IMR-90 (cell line): ENCODE measurements at regions not wholly inside any gene's neighbourhood (a gene's known extent, or its start where the extent isn't known, plus 50 kb on each side); places are given as distances from the start of the nearest gene placed in this dataset.

Experiments used
- ATAC-seq: fragments of 200-7000 bp; cut with Tn5 transposase; 2 replicates; pipeline ENCODE4 v1.9.1; 2020; ENCODE audit warnings: low read depth, mild to moderate bottlenecking, moderate library complexity
- BruUV-seq: library from RNA; stranded (reverse); fragments of 400-500 nt; replicated peaks from 2 replicates; lab custom pipeline; 2021; lab: Mats Ljungman, UMichigan
- CTCF ChIA-PET: fragments of 300-600 bp; formaldehyde crosslinking; extraction: SDS; loops from one replicate; lab custom pipeline; 2021; ENCODE audit warnings: antibody characterized with exemption; lab: Yijun Ruan, JAX
- POLR2A ChIA-PET: fragments of 300-600 bp; sonication (Branson Sonifier 250); formaldehyde crosslinking; loops from one replicate; lab custom pipeline; 2022; ENCODE audit warnings: antibody characterized with exemption; ENCODE audit not compliant: unreplicated experiment; lab: Charles Lee
- DNase-seq: peaks from one replicate; pipeline ENCODE4 v3.0.0; 2013
- H2AFZ ChIP-seq: replicated peaks from 2 replicates; pipeline ENCODE3; 2013; ENCODE audit warnings: low read length, mild to moderate bottlenecking; ENCODE audit not compliant: poor library complexity
- H2AK5ac ChIP-seq: 2 replicates; pipeline ENCODE4 v1.6.1; 2013; ENCODE audit warnings: low read depth, low read length, inconsistent platforms
- H2AK9ac ChIP-seq: replicated peaks from 2 replicates; pipeline ENCODE3; 2013; ENCODE audit warnings: mild to moderate bottlenecking, low read depth, low read length, moderate library complexity; ENCODE audit not compliant: poor library complexity
- H2BK120ac ChIP-seq: 2 replicates; pipeline ENCODE4 v1.6.1; 2013; ENCODE audit warnings: low read depth, low read length, inconsistent platforms
- H2BK15ac ChIP-seq: 3 replicates; pipeline ENCODE4 v1.6.1; 2013; ENCODE audit warnings: low read depth, low read length, inconsistent platforms
- H2BK20ac ChIP-seq: 2 replicates; pipeline ENCODE4 v1.6.1; 2013; ENCODE audit warnings: low read depth, mild to moderate bottlenecking, inconsistent platforms, low read length, moderate library complexity
- H2BK5ac ChIP-seq: 2 replicates; pipeline ENCODE4 v1.6.1; 2013; ENCODE audit warnings: mild to moderate bottlenecking, low read depth, low read length, inconsistent platforms; ENCODE audit not compliant: poor library complexity, severe bottlenecking
- H3K14ac ChIP-seq: replicated peaks from 2 replicates; pipeline ENCODE4 v1.6.1; 2013; ENCODE audit warnings: low read depth, low read length, inconsistent platforms
- H3K18ac ChIP-seq: 2 replicates; pipeline ENCODE4 v1.6.1; 2013; ENCODE audit warnings: low read depth, low read length, control low read depth
- H3K23ac ChIP-seq: 2 replicates; pipeline ENCODE4 v1.6.1; 2013; ENCODE audit warnings: low read depth, low read length, inconsistent platforms
- H3K27ac ChIP-seq: 2 replicates; pipeline ENCODE4 v1.5.1; 2013; ENCODE audit warnings: mild to moderate bottlenecking, control low read depth, low read length; ENCODE audit not compliant: insufficient read depth
- H3K27me3 ChIP-seq: 2 replicates; pipeline ENCODE4 v1.6.1; 2013; ENCODE audit warnings: low read length; ENCODE audit not compliant: control insufficient read depth, insufficient read depth
- H3K36me3 ChIP-seq: 2 replicates; pipeline ENCODE4 v1.6.1; 2013; ENCODE audit warnings: low read length, mixed read lengths; ENCODE audit not compliant: control insufficient read depth, insufficient read depth
- H3K4ac ChIP-seq: 2 replicates; pipeline ENCODE4 v1.6.1; 2013; ENCODE audit warnings: low read depth, low read length, inconsistent platforms
- H3K4me1 ChIP-seq: 2 replicates; pipeline ENCODE4 v1.6.1; 2013; ENCODE audit warnings: low read length, mixed read lengths; ENCODE audit not compliant: control insufficient read depth, insufficient read depth
- H3K4me2 ChIP-seq: 2 replicates; pipeline ENCODE4 v1.6.1; 2013; ENCODE audit warnings: low read depth, mild to moderate bottlenecking, control low read depth, low read length, moderate library complexity
- H3K4me3 ChIP-seq: 2 replicates; pipeline ENCODE4 v1.5.1; 2013; ENCODE audit warnings: low read depth, mild to moderate bottlenecking, control low read depth, low read length, moderate library complexity; ENCODE audit not compliant: insufficient read depth
- H3K56ac ChIP-seq: 2 replicates; pipeline ENCODE4 v1.6.1; 2013; ENCODE audit warnings: low read length, inconsistent platforms; ENCODE audit not compliant: insufficient read depth; ENCODE audit errors: extremely low read depth
- H3K79me1 ChIP-seq, 2 experiments: 2 replicates each; pipeline ENCODE4 v1.6.1; 2013; ENCODE audit warnings: low read length in 2 of 2, inconsistent platforms in 1 of 2, low read depth in 1 of 2
- H3K9ac ChIP-seq: 2 replicates; pipeline ENCODE4 v1.6.1; 2013; ENCODE audit warnings: low read depth, low read length, control low read depth
- H3K9me1 ChIP-seq: 2 replicates; pipeline ENCODE4 v1.6.1; 2013; ENCODE audit warnings: low read length, inconsistent platforms; ENCODE audit not compliant: insufficient read depth
- H3K9me3 ChIP-seq: 2 replicates; pipeline ENCODE4 v1.6.1; 2013; ENCODE audit warnings: low read length; ENCODE audit not compliant: control insufficient read depth, insufficient read depth
- H4K20me1 ChIP-seq: 2 replicates; pipeline ENCODE4 v1.6.1; 2013; ENCODE audit warnings: low read length, inconsistent platforms; ENCODE audit not compliant: insufficient read depth
- H4K5ac ChIP-seq: 2 replicates; pipeline ENCODE4 v1.6.1; 2013; ENCODE audit warnings: mild to moderate bottlenecking, low read depth, low read length, control low read depth
- H4K8ac ChIP-seq, 2 experiments: 2 replicates each; pipeline ENCODE4 v1.6.1; 2013; ENCODE audit warnings: low read depth in 2 of 2, low read length in 2 of 2, control low read depth in 1 of 2, inconsistent platforms in 1 of 2
- H4K91ac ChIP-seq: 2 replicates; pipeline ENCODE4 v1.6.1; 2013; ENCODE audit warnings: low read depth, low read length, inconsistent platforms; ENCODE audit not compliant: insufficient read depth
- BHLHE40 ChIP-seq: fragments of 150-350 bp; IDR thresholded peaks from 2 replicates; pipeline ENCODE4 v1.6.1; 2016; ENCODE audit warnings: mild to moderate bottlenecking, low read depth, low read length
- CEBPB ChIP-seq: IDR thresholded peaks from 2 replicates; pipeline ENCODE4 v1.6.1; 2012; ENCODE audit warnings: low read depth, low read length, improper control_type of control experiment
- CHD1 ChIP-seq: IDR thresholded peaks from 2 replicates; pipeline ENCODE4 v1.6.1; 2012; ENCODE audit warnings: low read depth, low read length, improper control_type of control experiment
- CTCF ChIP-seq: conservative IDR thresholded peaks from 2 replicates; pipeline ENCODE4 v1.5.1; 2012; ENCODE audit warnings: mild to moderate bottlenecking, low read depth, low read length, improper control_type of control experiment
- ELK1 ChIP-seq: fragments of 150-350 bp; IDR thresholded peaks from 2 replicates; pipeline ENCODE4 v1.6.1; 2016; ENCODE audit warnings: low read depth, mild to moderate bottlenecking, low read length, moderate library complexity, borderline replicate concordance
- FOS ChIP-seq: fragments of 150-350 bp; IDR thresholded peaks from 2 replicates; pipeline ENCODE4 v1.6.1; 2016; ENCODE audit warnings: low read depth, low read length
- MAZ ChIP-seq: IDR thresholded peaks from 2 replicates; pipeline ENCODE4 v1.6.1; 2012; ENCODE audit warnings: low read depth, mild to moderate bottlenecking, low read length, improper control_type of control experiment, moderate library complexity, borderline replicate concordance
- MXI1 ChIP-seq: IDR thresholded peaks from 2 replicates; pipeline ENCODE4 v1.6.1; 2012; ENCODE audit warnings: low read depth, mild to moderate bottlenecking, low read length, moderate library complexity, borderline replicate concordance
- POLR2A ChIP-seq: IDR thresholded peaks from 2 replicates; pipeline ENCODE4 v1.6.1; 2012; ENCODE audit warnings: mild to moderate bottlenecking, low read depth, low read length
- RAD21 ChIP-seq: IDR thresholded peaks from 2 replicates; pipeline ENCODE4 v1.6.1; 2012; ENCODE audit warnings: low read length, improper control_type of control experiment
- RCOR1 ChIP-seq: IDR thresholded peaks from 2 replicates; pipeline ENCODE4 v1.6.1; 2012; ENCODE audit warnings: mild to moderate bottlenecking, low read length, improper control_type of control experiment; ENCODE audit not compliant: insufficient replicate concordance
- RFX5 ChIP-seq: IDR thresholded peaks from 2 replicates; pipeline ENCODE4 v1.8.0; 2012; ENCODE audit warnings: low read depth, mild to moderate bottlenecking, low read length, moderate library complexity
- WGBS, 2 experiments: methylation state at CpG; one replicate each; pipeline versions ENCODE4 v1.1.5 to v1.1.7; 2013; ENCODE audit warnings: missing lambda C conversion rate in 2 of 2; ENCODE audit not compliant: insufficient read length in 1 of 2; ENCODE audit errors: extremely low coverage in 2 of 2; 5-methylcytosine and 5-hydroxymethylcytosine counted together
- dilution Hi-C: fragments of 300-500 bp; cut with HindIII; formaldehyde crosslinking; loops from one replicate; pipeline ENCODE4 v1.14.3; 2018; ENCODE audit warnings: low sequenced_read_pairs; ENCODE audit not compliant: unreplicated experiment
- in situ Hi-C: fragments of 300-500 bp; cut with MboI; formaldehyde crosslinking; loops from 3 replicates; pipeline ENCODE4 v1.14.3; 2019; ENCODE audit warnings: low sequenced_read_pairs, inconsistent platforms, mixed read lengths
- intact Hi-C: fragments of 100-400 bp; cut with micrococcal nuclease; formaldehyde crosslinking; loops from 2 replicates; pipeline ENCODE4 v1.10.0; 2022

GRCh38 chr9:96122751-96123150, 179.2 kb downstream of the HSD17B3 start:
- Histone ChIP-seq H4K5ac (no peak overlapping the region), H4K20me1 (no peaks in the 10 kb centered on the region), H3K9me3 (peaks cover 2% of the 10 kb centered on the region; the same call in 1 of the 2 replicates), H3K9me1 (no peaks in the 10 kb centered on the region), H2BK20ac (no peak overlapping the region), H2AK5ac (no peak overlapping the region), H3K23ac (no peak overlapping the region), H3K4ac (no peak overlapping the region), H3K14ac (no peak overlapping the region), H2AK9ac (no peak overlapping the region), H2BK15ac (no peak overlapping the region), H3K79me1 (no peaks in the 10 kb centered on the region), H3K27ac (no peak overlapping the region), H2BK120ac (no peak overlapping the region), H3K56ac (no peak overlapping the region), H4K91ac (no peak overlapping the region), H3K36me3 (no peaks in the 10 kb centered on the region), H3K18ac (no peak overlapping the region), H3K9ac (no peak overlapping the region), H4K8ac (no peak overlapping the region), H3K4me3 (no peak overlapping the region), H3K4me2 (no peak overlapping the region), H3K4me1 (peaks cover 2% of the 10 kb centered on the region; the same call in 1 of the 2 replicates), H3K27me3 (peaks cover 31% of the 10 kb centered on the region), H2AFZ (no peak overlapping the region), H2BK5ac (no peak overlapping the region)
- intact Hi-C loops (no loop called here), in situ Hi-C loops (no loop called here), dilution Hi-C loops (no loop called here)
- ChIA-PET CTCF (no interaction called here), POLR2A (interaction anchor here (0.6 kb wide), 1 partner anchor 829 kb away, joined by 9 read pairs; no protein-coding TSS in a partner anchor)
- ATAC-seq (peak; percentile 73), DNase-seq (peak; percentile 58)
- no TSS peak for BruUV-seq
- TF ChIP-seq FOS, result no peak
- TF ChIP-seq RCOR1, result no peak
- TF ChIP-seq ELK1, result no peak
- no peak for TF ChIP-seq CEBPB
- TF ChIP-seq POLR2A, result no peak
- TF ChIP-seq CTCF, result no peak
- TF ChIP-seq BHLHE40, result no peak
- no peak for TF ChIP-seq RFX5
- no peak for TF ChIP-seq RAD21
- no peak for TF ChIP-seq CHD1
- no peak for TF ChIP-seq MAZ
- TF ChIP-seq MXI1, result no peak
- WGBS, 2 experiments, result no CpG with 5 or more reads among the region's 3 CpGs
